H1 (cell line): ENCODE measurements at regions not wholly inside any gene's neighbourhood (a gene's known extent, or its start where the extent isn't known, plus 50 kb on each side); places are given as distances from the start of the nearest gene placed in this dataset.

ENCODE experiments used
- CTCF ChIA-PET: fragments of 300-600 bp; sonication (Branson Sonifier 250); formaldehyde crosslinking; loops from one replicate; lab custom pipeline; 2021; ENCODE audit not compliant: partially characterized antibody; lab: Charles Lee
- POLR2A ChIA-PET: fragments of 300-600 bp; sonication (Branson Sonifier 250); formaldehyde crosslinking; loops from one replicate; lab custom pipeline; 2021; ENCODE audit warnings: inconsistent platforms; ENCODE audit not compliant: partially characterized antibody; lab: Charles Lee
- DNase-seq, 2 experiments: peaks; one replicate each; pipeline versions ENCODE4 v3.0.0 to v3.0.0-alpha.2; 2010 to 2022; ENCODE audit warnings: low spot score in 2 of 2, low read depth in 1 of 2, mixed read lengths in 1 of 2
- FAIRE-seq: peaks from 2 replicates; lab custom pipeline; 2011; peaks lifted over from hg19 to GRCh38; lab: Jason Lieb, UNC
- H2AFZ ChIP-seq: 2 replicates; pipeline ENCODE4 v1.8.1; 2012; ENCODE audit warnings: low read length, inconsistent platforms
- H2AK5ac ChIP-seq: 2 replicates; pipeline ENCODE4 v1.6.1; 2013; ENCODE audit warnings: low read depth, low read length
- H2BK120ac ChIP-seq: replicated peaks from 2 replicates; pipeline ENCODE3; 2013; ENCODE audit warnings: low read depth, low read length, inconsistent platforms
- H2BK12ac ChIP-seq: 2 replicates; pipeline ENCODE4 v1.6.1; 2013; ENCODE audit warnings: low read depth, low read length
- H2BK15ac ChIP-seq: 2 replicates; pipeline ENCODE4 v1.6.1; 2013; ENCODE audit warnings: low read length
- H2BK20ac ChIP-seq: 2 replicates; pipeline ENCODE4 v1.6.1; 2013; ENCODE audit warnings: low read length
- H2BK5ac ChIP-seq: 2 replicates; pipeline ENCODE4 v1.6.1; 2013; ENCODE audit warnings: low read depth, low read length
- H3K14ac ChIP-seq: 2 replicates; pipeline ENCODE4 v1.6.1; 2013; ENCODE audit warnings: inconsistent platforms; ENCODE audit not compliant: insufficient read length
- H3K18ac ChIP-seq: 2 replicates; pipeline ENCODE4 v1.6.1; 2013; ENCODE audit warnings: low read length; ENCODE audit errors: extremely low read depth
- H3K23ac ChIP-seq: 2 replicates; pipeline ENCODE4 v1.6.1; 2013; ENCODE audit warnings: inconsistent platforms; ENCODE audit not compliant: insufficient read length
- H3K23me2 ChIP-seq: 2 replicates; pipeline ENCODE4 v1.6.1; 2013; ENCODE audit warnings: low read depth, low read length
- H3K27ac ChIP-seq: 2 replicates; pipeline ENCODE4 v1.6.1; 2011; ENCODE audit warnings: low read depth, low read length, inconsistent platforms
- H3K27me3 ChIP-seq, 4 experiments: replicated peaks in 1 of 4; 1 replicate in 1 of 4; 2 replicates in 3 of 4; pipeline versions ENCODE4 v1.6.1 to v1.8.1; 2011 to 2013; ENCODE audit warnings: low read length in 3 of 4, mild to moderate bottlenecking in 3 of 4, inconsistent platforms in 2 of 4, mixed read lengths in 2 of 4, moderate library complexity in 1 of 4; ENCODE audit not compliant: control insufficient read depth in 3 of 4, insufficient read depth in 3 of 4; ENCODE audit errors: extremely low read depth in 1 of 4
- H3K36me3 ChIP-seq, 4 experiments: 2 replicates each; pipeline versions ENCODE4 v1.6.1 to v1.8.1; 2011 to 2013; ENCODE audit warnings: mild to moderate bottlenecking in 4 of 4, low read length in 3 of 4, moderate library complexity in 2 of 4, control low read depth in 1 of 4, inconsistent platforms in 1 of 4; ENCODE audit not compliant: insufficient read depth in 4 of 4, control insufficient read depth in 2 of 4
- H3K4ac ChIP-seq: replicated peaks from 2 replicates; pipeline ENCODE3; 2013; ENCODE audit warnings: low read length, low read depth, mixed read lengths, inconsistent platforms; ENCODE audit not compliant: insufficient read length
- H3K4me1 ChIP-seq, 4 experiments: replicated peaks in 1 of 4; 1 replicate in 1 of 4; 2 replicates in 3 of 4; pipeline versions ENCODE4 v1.6.1 to v1.8.1; 2011 to 2013; ENCODE audit warnings: low read length in 3 of 4, inconsistent platforms in 2 of 4, mixed read lengths in 1 of 4; ENCODE audit not compliant: insufficient read depth in 4 of 4, control insufficient read depth in 3 of 4
- H3K4me2 ChIP-seq, 2 experiments: 2 replicates each; pipeline versions ENCODE4 v1.6.1 to v1.8.1; 2011 to 2013; ENCODE audit warnings: low read depth in 2 of 2, low read length in 2 of 2, control low read depth in 1 of 2, inconsistent platforms in 1 of 2, mild to moderate bottlenecking in 1 of 2; ENCODE audit not compliant: insufficient read depth in 1 of 2
- H3K4me3 ChIP-seq, 4 experiments: fragments of 200-600, 300-600 bp in 1 of 4; sonication (generic), shearing (Covaris generic), sonication (Bioruptor Twin) in 1 of 4; 2 replicates each; pipeline versions ENCODE4 v1.5.1 to v1.8.1; 2011 to 2016; ENCODE audit warnings: low read length in 4 of 4, low read depth in 3 of 4, control low read depth in 2 of 4, inconsistent platforms in 2 of 4, mild to moderate bottlenecking in 2 of 4, mixed read lengths in 1 of 4, moderate library complexity in 1 of 4; ENCODE audit not compliant: insufficient read depth in 2 of 4; ENCODE audit errors: extremely low read depth in 1 of 4
- H3K56ac ChIP-seq: replicated peaks from 2 replicates; pipeline ENCODE3; 2013; ENCODE audit warnings: low read depth, mild to moderate bottlenecking, mixed read lengths, low read length, inconsistent platforms; ENCODE audit not compliant: insufficient read length
- H3K79me1 ChIP-seq: 2 replicates; pipeline ENCODE4 v1.6.1; 2013; ENCODE audit warnings: low read depth, low read length, control low read depth
- H3K79me2 ChIP-seq, 2 experiments: 2 replicates each; pipeline versions ENCODE4 v1.6.1 to v1.8.1; 2012 to 2013; ENCODE audit warnings: low read length in 2 of 2, mild to moderate bottlenecking in 2 of 2, inconsistent platforms in 1 of 2; ENCODE audit not compliant: insufficient read depth in 2 of 2, control insufficient read depth in 1 of 2
- H3K9ac ChIP-seq, 4 experiments: replicated peaks in 1 of 4; 1 replicate in 1 of 4; 2 replicates in 3 of 4; pipeline versions ENCODE4 v1.6.1 to v1.8.1; 2011 to 2013; ENCODE audit warnings: low read depth in 3 of 4, low read length in 3 of 4, control low read depth in 2 of 4, mild to moderate bottlenecking in 2 of 4, moderate library complexity in 2 of 4, inconsistent platforms in 1 of 4; ENCODE audit errors: extremely low read depth in 1 of 4
- H3K9me3 ChIP-seq, 2 experiments: 2 replicates each; pipeline versions ENCODE4 v1.6.1 to v1.8.1; 2012 to 2013; ENCODE audit warnings: mild to moderate bottlenecking in 2 of 2, moderate library complexity in 2 of 2, control low read depth in 1 of 2, inconsistent platforms in 1 of 2, low read depth in 1 of 2, low read length in 1 of 2, mixed read lengths in 1 of 2; ENCODE audit not compliant: insufficient read depth in 2 of 2
- H4K20me1 ChIP-seq, 2 experiments: replicated peaks in 1 of 2; 2 replicates each; pipeline versions ENCODE3 to v1.8.1; 2011 to 2013; ENCODE audit warnings: inconsistent platforms in 2 of 2, low read length in 2 of 2, mild to moderate bottlenecking in 1 of 2; ENCODE audit not compliant: insufficient read depth in 2 of 2, control insufficient read depth in 1 of 2
- H4K5ac ChIP-seq: 2 replicates; pipeline ENCODE4 v1.6.1; 2013; ENCODE audit warnings: low read length, low read depth, mixed read lengths, inconsistent platforms; ENCODE audit not compliant: insufficient read length
- H4K8ac ChIP-seq: 2 replicates; pipeline ENCODE4 v1.8.0; 2013; ENCODE audit warnings: mild to moderate bottlenecking, moderate library complexity, low read length, inconsistent platforms; ENCODE audit not compliant: insufficient read depth; ENCODE audit errors: extremely low read depth
- H4K91ac ChIP-seq: replicated peaks from 2 replicates; pipeline ENCODE3; 2013; ENCODE audit warnings: low read length, mixed read lengths, inconsistent platforms; ENCODE audit not compliant: insufficient read length
- CHD1 ChIP-seq: IDR thresholded peaks from 2 replicates; pipeline ENCODE4 v1.6.1; 2012; ENCODE audit warnings: low read depth, low read length, improper control_type of control experiment
- KDM1A ChIP-seq: fragments of 200-600, 300-600 bp; sonication (generic); IDR thresholded peaks from 2 replicates; pipeline ENCODE4 v1.7.1; 2016; ENCODE audit warnings: mild to moderate bottlenecking, low read length, borderline replicate concordance
- PHF8 ChIP-seq: fragments of 200-600 bp; sonication (generic); conservative IDR thresholded peaks from 2 replicates; pipeline ENCODE4 v1.7.1; 2012; ENCODE audit warnings: low read depth, mild to moderate bottlenecking, inconsistent platforms, low read length, moderate library complexity
- POU5F1 ChIP-seq: IDR thresholded peaks from 2 replicates; pipeline ENCODE4 v1.6.1; 2011; ENCODE audit warnings: low read depth, mild to moderate bottlenecking, low read length, moderate library complexity
- RFX5 ChIP-seq: IDR thresholded peaks from 2 replicates; pipeline ENCODE4 v1.6.1; 2011; ENCODE audit warnings: low read depth, low read length, improper control_type of control experiment, borderline replicate concordance
- SAP30 ChIP-seq: fragments of 300-600 bp; sonication (generic); IDR thresholded peaks from 2 replicates; pipeline ENCODE4 v1.7.1; 2012; ENCODE audit warnings: low read length, moderate library complexity, mild to moderate bottlenecking, inconsistent platforms; ENCODE audit not compliant: insufficient read depth, insufficient replicate concordance
- SIX5 ChIP-seq: IDR thresholded peaks from 2 replicates; pipeline ENCODE4 v1.6.1; 2011; ENCODE audit warnings: mild to moderate bottlenecking, low read depth, low read length
- SP4 ChIP-seq: IDR thresholded peaks from 2 replicates; pipeline ENCODE4 v1.6.1; 2012; ENCODE audit warnings: low read length, inconsistent platforms

DNA sequence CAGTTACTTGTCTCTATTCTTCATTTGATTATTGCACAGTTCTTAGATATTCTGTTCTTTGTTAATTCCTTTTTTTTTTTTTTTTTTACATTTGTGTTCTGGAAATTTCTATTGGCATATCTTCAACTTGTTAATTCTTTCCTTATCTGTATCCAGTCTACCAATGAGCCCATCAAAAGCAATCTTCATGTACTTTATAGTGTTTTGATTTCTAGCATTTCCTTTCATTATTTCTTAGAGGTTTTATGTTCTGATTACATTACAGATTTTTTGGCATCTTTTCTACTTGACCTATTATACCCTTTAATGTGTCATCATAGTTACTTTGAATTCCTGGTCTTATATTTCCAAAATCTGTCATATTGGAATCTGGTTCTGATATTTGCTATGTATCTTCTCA is 2194.8 kb downstream of the PCDH9 start:
- Histone ChIP-seq H4K8ac (no peak overlapping the region), H2AK5ac (no peak overlapping the region), H3K56ac (no peak overlapping the region), H4K91ac (no peak overlapping the region), H2AFZ (no peak overlapping the region), H3K36me3 (no peaks in the 10 kb centered on the region), H3K4me2 (no peak overlapping the region), H3K79me1 (no peaks in the 10 kb centered on the region), H4K20me1 (no peaks in the 10 kb centered on the region), H3K14ac (no peak overlapping the region), H2BK20ac (no peak overlapping the region), H3K4ac (no peak overlapping the region), H2BK5ac (no peak overlapping the region), H3K23ac (no peak overlapping the region), H3K23me2 (no peaks in the 10 kb centered on the region), H3K9ac (no peak overlapping the region)
- no peak for FAIRE-seq
- POLR2A ChIA-PET: no interaction called here
- TF ChIP-seq RFX5 (no peak), KDM1A (no peak), POU5F1 (no peak), SAP30 (no peak), SIX5 (no peak), CHD1 (no peak), SP4 (no peak), PHF8 (no peak)
- TF ChIP-seq, all 59 proteins: peak for 0
- Histone ChIP-seq H4K5ac (no peak overlapping the region), H2BK12ac (no peak overlapping the region), H2BK120ac (no peak overlapping the region), H3K9me3 (no peaks in the 10 kb centered on the region; a peak in 1 of 4 replicates), H3K27ac (no peak overlapping the region), H3K4me3 (no peak overlapping the region), H3K18ac (no peak overlapping the region), H3K79me2 (no peaks in the 10 kb centered on the region), H3K4me1 (no peaks in the 10 kb centered on the region), H3K27me3 (no peaks in the 10 kb centered on the region), H2BK15ac (no peak overlapping the region)
- DNase-seq: no peak
- CTCF ChIA-PET: no interaction called here
